ENCODE measurements at regions not wholly inside any gene's neighbourhood (a gene's known extent, or its start where the extent isn't known, plus 50 kb on each side); places are given as distances from the start of the nearest gene placed in this dataset.

DNA sequence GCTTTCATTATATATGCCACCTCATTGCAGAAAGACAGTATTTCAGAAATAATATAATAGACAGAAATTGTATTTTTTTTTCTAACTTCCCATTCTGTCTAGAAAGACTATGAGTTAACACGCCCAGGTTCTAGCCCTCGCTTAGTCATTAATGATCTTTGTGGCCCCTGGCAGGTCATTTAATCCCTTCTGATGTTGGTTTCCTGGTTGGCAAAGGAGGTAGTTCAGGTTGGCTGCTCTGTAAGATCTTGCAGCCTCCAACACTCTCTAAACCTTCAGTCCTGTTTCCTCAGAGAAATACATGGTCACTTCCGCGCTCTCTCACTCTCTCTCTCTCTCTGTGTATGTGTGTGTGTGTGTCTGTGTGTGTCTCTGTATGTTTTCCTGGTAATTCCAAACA, 156.3 kb upstream of the NOCT start:
- TF ChIP-seq CTCF (IDR thresholded peaks at IDR 0.05; ENCODE audit: control insufficient read depth, insufficient read depth, low read depth, low read length, missing control alignments) = no peak
- no peak overlapping the region for H3K4me3 ChIP-seq (ENCODE audit: control insufficient read depth, low read depth, low read length)
- no peak for DNase-seq (ENCODE audit: low read depth)

DNA sequence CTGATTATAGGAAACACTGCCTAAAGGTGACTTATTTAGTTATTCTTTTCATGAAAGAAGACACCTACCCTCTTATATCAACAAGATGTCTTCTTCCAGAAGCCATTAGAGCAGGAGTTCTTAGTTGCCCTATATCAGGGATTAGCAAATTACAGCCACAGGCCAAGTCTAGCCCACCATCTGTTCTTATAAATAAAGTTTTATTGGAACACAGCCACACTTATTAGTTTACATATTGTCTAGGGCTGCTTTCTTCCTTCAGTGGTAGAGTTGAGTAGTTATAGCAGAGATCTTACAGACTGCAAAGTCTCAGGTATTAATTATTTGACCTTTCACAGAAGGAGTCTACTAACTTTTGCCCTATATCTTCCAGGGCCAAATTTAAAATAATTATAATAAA, 157.2 kb upstream of the NOCT start:
- H3K4me3 ChIP-seq (ENCODE audit: control insufficient read depth, low read depth, low read length) = no peak overlapping the region
- no peak for DNase-seq (ENCODE audit: low read depth)

DNA sequence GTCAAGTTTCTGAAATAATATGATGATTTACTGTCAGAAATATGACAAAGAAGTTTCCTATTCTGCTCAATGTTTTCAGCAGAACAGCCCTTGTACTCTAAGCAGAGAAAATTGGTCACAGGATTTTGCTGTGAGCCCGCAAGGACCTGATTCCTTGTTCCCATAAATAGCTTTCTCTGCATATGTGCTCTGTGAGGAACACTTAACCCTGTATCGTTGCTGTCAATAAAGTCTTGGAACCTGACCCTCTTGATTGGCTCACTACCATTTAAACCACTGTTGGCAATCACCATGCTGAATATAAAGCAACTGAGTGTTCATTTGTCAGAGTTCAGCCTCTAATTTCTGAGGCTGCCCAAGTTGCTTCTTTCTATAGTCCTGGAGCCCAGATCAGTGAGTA, 158.2 kb upstream of the NOCT start:
- no peak for TF ChIP-seq CTCF (IDR thresholded peaks at IDR 0.05; ENCODE audit: control insufficient read depth, insufficient read depth, low read depth, low read length, missing control alignments)
- DNase-seq (ENCODE audit: low read depth) = no peak
- H3K4me3 ChIP-seq (ENCODE audit: control insufficient read depth, low read depth, low read length) = no peak overlapping the region

More for the DNA sequence above, 157.2 kb upstream of the NOCT start:
- TF ChIP-seq CTCF (IDR thresholded peaks at IDR 0.05; ENCODE audit: control insufficient read depth, insufficient read depth, low read depth, low read length, missing control alignments) = no peak

- no peak for DNase-seq (ENCODE audit: low read depth)
- no peak for TF ChIP-seq CTCF (IDR thresholded peaks at IDR 0.05; ENCODE audit: control insufficient read depth, insufficient read depth, low read depth, low read length, missing control alignments)
- H3K4me3 ChIP-seq (ENCODE audit: control insufficient read depth, low read depth, low read length) = no peak overlapping the region
Observed at GRCh38 chr4:138852681-138853080, 162.9 kb upstream of the NOCT start.

DNA sequence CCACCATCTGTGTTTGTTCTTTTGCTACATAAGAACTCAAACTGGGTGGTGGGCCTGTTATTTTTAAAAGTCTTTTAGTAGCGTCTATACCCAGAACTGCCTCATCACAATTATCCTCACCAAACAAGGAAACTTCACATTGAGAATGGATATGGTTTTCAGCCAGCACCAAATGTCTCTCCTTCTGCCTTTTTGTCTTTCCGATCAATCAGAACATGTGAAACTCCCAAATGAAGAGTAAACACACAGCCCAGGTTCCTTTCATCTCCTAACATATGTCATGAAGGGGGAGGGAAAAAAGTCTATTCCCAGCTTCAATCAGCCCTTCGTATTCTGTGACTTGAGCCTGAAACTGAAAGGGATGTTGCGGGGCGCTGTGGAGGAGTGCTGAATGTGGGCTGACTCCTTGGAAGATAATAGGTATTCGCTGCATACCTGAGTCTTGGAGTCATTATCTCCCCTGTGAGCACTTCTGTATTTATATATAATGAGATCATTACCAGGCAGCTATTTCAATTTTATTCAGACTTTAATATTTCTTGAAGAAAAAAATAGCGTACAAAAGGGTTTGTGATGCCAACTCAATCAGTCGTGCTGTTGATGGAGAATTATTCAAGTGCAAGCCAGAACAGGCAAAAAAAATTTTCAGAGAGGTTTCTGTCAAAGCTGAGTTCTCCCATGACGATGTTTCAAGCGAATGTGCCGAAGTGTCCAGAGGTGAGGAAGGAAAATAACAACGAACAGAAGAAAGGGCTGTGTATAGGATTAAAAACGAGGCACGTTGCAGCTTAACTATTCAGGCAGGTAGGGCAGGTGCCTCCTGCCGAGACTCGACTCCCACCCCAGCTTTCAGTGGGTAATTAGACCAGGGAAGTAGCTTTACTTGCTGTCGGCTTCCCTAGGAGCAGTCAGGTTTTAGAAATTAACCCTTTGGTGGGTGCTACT, 163.9 kb upstream of the NOCT start:
- no peak for TF ChIP-seq CTCF (IDR thresholded peaks at IDR 0.05; ENCODE audit: control insufficient read depth, insufficient read depth, low read depth, low read length, missing control alignments)
- H3K4me3 ChIP-seq (ENCODE audit: control insufficient read depth, low read depth, low read length) = no peak overlapping the region
- DNase-seq (ENCODE audit: low read depth) = no peak

GRCh38 chr4:138845664-138846063, 169.9 kb upstream of the NOCT start:
- TF ChIP-seq CTCF (IDR thresholded peaks at IDR 0.05; ENCODE audit: control insufficient read depth, insufficient read depth, low read depth, low read length, missing control alignments) = no peak
- no peak overlapping the region for H3K4me3 ChIP-seq (ENCODE audit: control insufficient read depth, low read depth, low read length)
- DNase-seq (ENCODE audit: low read depth) = no peak

Measured in AG09309 (cell line).